SK-N-SH treated with all-trans-retinoic acid at 6 μM for 48 hours (cell line): ENCODE measurements at regions not wholly inside any gene's neighbourhood (a gene's known extent, or its start where the extent isn't known, plus 50 kb on each side); places are given as distances from the start of the nearest gene placed in this dataset.

ENCODE experiments used
- BACH2 ChIP-seq: fragments of 250-450 bp; sonication (Bioruptor Pico); IDR thresholded peaks from 2 replicates; pipeline ENCODE4 v1.9.0; 2021; ENCODE audit warnings: mild to moderate bottlenecking, borderline replicate concordance
- GLIS3 ChIP-seq: fragments of 250-450 bp; sonication (Bioruptor Pico); IDR thresholded peaks from 2 replicates; pipeline ENCODE4 v1.5.0; 2020; ENCODE audit warnings: mild to moderate bottlenecking, moderate library complexity
- PATZ1 ChIP-seq: fragments of 250-450 bp; sonication (Bioruptor Pico); IDR thresholded peaks from 2 replicates; pipeline ENCODE4 v1.8.0; 2020; ENCODE audit warnings: mild to moderate bottlenecking, moderate library complexity, borderline replicate concordance
- POU6F1 ChIP-seq: fragments of 250-450 bp; sonication (Bioruptor Pico); IDR thresholded peaks from 2 replicates; pipeline ENCODE4 v1.8.0; 2021; ENCODE audit warnings: low read depth, mild to moderate bottlenecking, moderate library complexity, borderline replicate concordance
- TCF4 ChIP-seq: fragments of 250-450 bp; sonication (Bioruptor Pico); IDR thresholded peaks from 2 replicates; pipeline ENCODE4 v1.8.0; 2021; ENCODE audit warnings: mild to moderate bottlenecking, moderate library complexity, borderline replicate concordance
- ZNF565 ChIP-seq: fragments of 450-650 bp; formaldehyde crosslinking; conservative IDR thresholded peaks from 2 replicates; pipeline ENCODE4 v1.5.0; 2020; ENCODE audit warnings: low read depth, mild to moderate bottlenecking, moderate library complexity

- no peak for TF ChIP-seq POU6F1
- no peak for TF ChIP-seq PATZ1 (CRISPR knock-in tag)
- TF ChIP-seq BACH2 (CRISPR knock-in tag) = no peak
- TF ChIP-seq GLIS3 = no peak
- no peak for TF ChIP-seq ZNF565 (CRISPR knock-in tag)
- no peak for TF ChIP-seq TCF4
Measured at GRCh38 chr6:125485757-125486156, 184.0 kb upstream of the HDDC2 start.
